Liver (tissue), 8 donors: ENCODE measurements at regions not wholly inside any gene's neighbourhood (a gene's known extent, or its start where the extent isn't known, plus 50 kb on each side); places are given as distances from the start of the nearest gene placed in this dataset.

Experiments
- DNase-seq: peaks from one replicate; pipeline ENCODE4 v3.0.0-alpha.2; 2017; ENCODE audit warnings: low spot score
- H3K27ac ChIP-seq, 2 donors: one replicate each; pipeline ENCODE4 v1.7.0; 2013; ENCODE audit warnings: inconsistent platforms in 2 of 2, low read length in 2 of 2, control low read depth in 1 of 2, low read depth in 1 of 2, mild to moderate bottlenecking in 1 of 2
- H3K27me3 ChIP-seq, 4 donors: one replicate each; pipeline versions ENCODE4 v1.6.1 to v1.7.0; 2013; ENCODE audit warnings: low read length in 3 of 4, inconsistent platforms in 1 of 4, mild to moderate bottlenecking in 1 of 4, moderate library complexity in 1 of 4; ENCODE audit not compliant: control insufficient read depth in 4 of 4, insufficient read depth in 4 of 4
- H3K36me3 ChIP-seq, 4 donors: one replicate each; pipeline versions ENCODE4 v1.6.1 to v1.7.0; 2013; ENCODE audit warnings: low read length in 3 of 4, mild to moderate bottlenecking in 3 of 4, low read depth in 1 of 4, moderate library complexity in 1 of 4; ENCODE audit not compliant: control insufficient read depth in 4 of 4, insufficient read depth in 3 of 4
- H3K4me1 ChIP-seq, 4 donors: one replicate each; pipeline versions ENCODE4 v1.6.1 to v1.7.0; 2013; ENCODE audit warnings: low read length in 3 of 4, mild to moderate bottlenecking in 3 of 4, moderate library complexity in 1 of 4; ENCODE audit not compliant: control insufficient read depth in 4 of 4, insufficient read depth in 4 of 4
- H3K4me3 ChIP-seq, 3 donors: one replicate each; pipeline versions ENCODE4 v1.6.1 to v1.7.0; 2013; ENCODE audit warnings: low read length in 3 of 3, control low read depth in 1 of 3, low read depth in 1 of 3, mild to moderate bottlenecking in 1 of 3
- H3K9ac ChIP-seq, 2 donors: one replicate each; pipeline ENCODE4 v1.7.0; 2013; ENCODE audit warnings: low read length in 2 of 2, mild to moderate bottlenecking in 2 of 2, moderate library complexity in 2 of 2, control low read depth in 1 of 2, low read depth in 1 of 2
- H3K9me3 ChIP-seq, 4 donors: one replicate each; pipeline versions ENCODE4 v1.6.1 to v1.7.0; 2013; ENCODE audit warnings: low read length in 3 of 4; ENCODE audit not compliant: control insufficient read depth in 4 of 4
- ATF3 ChIP-seq: IDR thresholded peaks from 2 replicates; pipeline ENCODE4 v1.6.1; 2016; ENCODE audit warnings: antibody characterized with exemption
- CTCF ChIP-seq: fragments of 150-350 bp; IDR thresholded peaks from 2 replicates; pipeline ENCODE4 v1.5.1; 2017; ENCODE audit warnings: improper control_type of control experiment, low read depth, low read length; ENCODE audit not compliant: missing input control
- EGR1 ChIP-seq, 2 donors: IDR thresholded peaks; 2 replicates each; pipeline ENCODE4 v1.6.1; 2016 to 2018; ENCODE audit warnings: antibody characterized with exemption in 2 of 2, low read depth in 2 of 2
- FOXA2 ChIP-seq: IDR thresholded peaks from 2 replicates; pipeline ENCODE4 v1.6.1; 2016; ENCODE audit warnings: antibody characterized with exemption
- GABPA ChIP-seq, 2 donors: IDR thresholded peaks in 1 of 2; conservative IDR thresholded peaks in 1 of 2; 2 replicates each; pipeline ENCODE4 v1.6.1; 2016; ENCODE audit warnings: antibody characterized with exemption in 2 of 2, mild to moderate bottlenecking in 1 of 2, moderate library complexity in 1 of 2
- HNF4G ChIP-seq: IDR thresholded peaks from 2 replicates; pipeline ENCODE4 v1.6.1; 2016; ENCODE audit warnings: antibody characterized with exemption
- JUND ChIP-seq, 2 donors: IDR thresholded peaks; 2 replicates each; pipeline ENCODE4 v1.6.1; 2016; ENCODE audit warnings: antibody characterized with exemption in 2 of 2
- MAX ChIP-seq: IDR thresholded peaks from 2 replicates; pipeline ENCODE4 v1.6.1; 2016; ENCODE audit warnings: antibody characterized with exemption
- NR2F2 ChIP-seq: IDR thresholded peaks from 2 replicates; pipeline ENCODE4 v1.6.1; 2016; ENCODE audit warnings: antibody characterized with exemption
- RAD21 ChIP-seq, 2 donors: IDR thresholded peaks; 2 replicates each; pipeline ENCODE4 v1.6.1; 2016; ENCODE audit warnings: antibody characterized with exemption in 2 of 2, mild to moderate bottlenecking in 2 of 2
- REST ChIP-seq: IDR thresholded peaks from 2 replicates; pipeline ENCODE4 v1.6.1; 2016; ENCODE audit warnings: antibody characterized with exemption, mild to moderate bottlenecking
- RXRA ChIP-seq, 2 donors: IDR thresholded peaks; 2 replicates each; pipeline ENCODE4 v1.6.1; 2017 to 2018; ENCODE audit warnings: antibody characterized with exemption in 2 of 2, mild to moderate bottlenecking in 1 of 2
- SP1 ChIP-seq: IDR thresholded peaks from 2 replicates; pipeline ENCODE4 v1.6.1; 2018; ENCODE audit warnings: antibody characterized with exemption, mild to moderate bottlenecking
- TAF1 ChIP-seq: conservative IDR thresholded peaks from 2 replicates; pipeline ENCODE4 v1.6.1; 2016; ENCODE audit warnings: antibody characterized with exemption, mild to moderate bottlenecking
- YY1 ChIP-seq: IDR thresholded peaks from 2 replicates; pipeline ENCODE4 v1.6.1; 2016; ENCODE audit warnings: antibody characterized with exemption, mild to moderate bottlenecking
- WGBS: extraction: QIAGEN DNeasy Blood & Tissue Kit; methylation state at CpG from one replicate; pipeline ENCODE4 v1.1.7; 2013; 5-methylcytosine and 5-hydroxymethylcytosine counted together
- donor health status: healthy.
- donor health status: healthy.
- donor health status: healthy.
- donor health status: healthy.
- donor health status: healthy.

GRCh38 chr5:6090838-6091237 lies 287.5 kb downstream of the MED10 start:
- no peak for DNase-seq
- TF ChIP-seq ATF3 (no peak), MAX (no peak), YY1 (no peak), NR2F2 (no peak), TAF1 (no peak)
- Histone ChIP-seq H3K9ac (no peak overlapping the region), H3K27me3 (no peaks in the 10 kb centered on the region), H3K4me3 (no peak overlapping the region), H3K36me3 (no peaks in the 10 kb centered on the region), H3K27ac (no peak overlapping the region), H3K9me3 (peaks cover 0 to 2% (median 0%) of the 10 kb centered on the region in 4 donors), H3K4me1 (no peaks in the 10 kb centered on the region)
- 91% methylated on average over 1 of the region's 1 CpG for WGBS

GRCh38 chr5:6090079-6090654 lies 288.2 kb downstream of the MED10 start:
- WGBS, result 79% methylated on average over 6 of the region's 6 CpGs
- Histone ChIP-seq H3K27me3 (no peaks in the 10 kb centered on the region), H3K4me3 (no peak overlapping the region), H3K27ac (no peak overlapping the region), H3K4me1 (no peaks in the 10 kb centered on the region), H3K9ac (no peak overlapping the region), H3K9me3 (peaks cover 0 to 2% (median 0%) of the 10 kb centered on the region in 4 donors), H3K36me3 (no peaks in the 10 kb centered on the region)
- TF ChIP-seq REST (no peak), ATF3 (no peak), GABPA (IDR thresholded peaks at IDR 0.05 in 1 of 2, conservative IDR thresholded peaks at IDR 0.05 in 1 of 2) (no peak), RXRA (IDR thresholded peaks at IDR 0.05) (no peak), FOXA2 (no peak), RAD21 (IDR thresholded peaks at IDR 0.05) (no peak), CTCF (no peak), EGR1 (IDR thresholded peaks at IDR 0.05; ENCODE audit: low read depth in 2 of 2) (no peak), MAX (no peak), SP1 (no peak), TAF1 (no peak), JUND (IDR thresholded peaks at IDR 0.05) (no peak), HNF4G (no peak)
- DNase-seq, result no peak
